Skeletal muscle cell (primary cell): ENCODE measurements at regions not wholly inside any gene's neighbourhood (a gene's known extent, or its start where the extent isn't known, plus 50 kb on each side); places are given as distances from the start of the nearest gene placed in this dataset.

Experiments used
- DNase-seq: peaks from one replicate; pipeline ENCODE4 v3.0.0-alpha.2; 2010; ENCODE audit warnings: low read depth
- H3K4me3 ChIP-seq: 2 replicates; pipeline ENCODE4 v1.5.1; 2011; ENCODE audit warnings: low read depth, mild to moderate bottlenecking, control low read depth, low read length, moderate library complexity

DNA sequence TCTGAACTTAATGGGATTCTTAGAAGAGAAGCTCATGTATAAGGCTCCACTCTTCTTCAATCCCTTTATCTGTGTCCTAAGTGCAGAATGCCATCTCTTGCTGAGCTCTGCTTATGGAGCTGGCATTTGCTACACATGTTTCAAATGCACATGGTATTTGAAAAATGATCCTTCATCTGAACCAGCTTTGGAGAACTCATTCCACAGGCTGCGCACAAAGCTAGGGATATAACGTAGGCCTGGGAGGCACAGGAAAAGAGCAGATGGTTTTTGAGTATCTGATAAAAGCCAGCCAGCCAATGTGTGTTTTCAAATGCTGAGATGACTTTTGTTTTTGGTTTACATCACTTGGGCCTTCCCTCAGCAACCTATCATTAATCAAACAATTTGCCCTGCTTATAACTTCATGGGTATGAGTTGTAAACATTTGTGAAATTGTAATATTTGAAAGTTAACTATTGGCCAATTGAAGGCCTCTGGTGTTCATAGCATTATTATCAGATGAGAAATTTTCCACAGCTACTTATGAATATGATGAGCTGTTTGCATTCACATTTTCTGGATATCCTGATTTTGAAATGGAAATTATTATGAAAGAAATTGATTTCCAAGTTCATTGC, 729.0 kb downstream of the FGF9 start:
- no peak overlapping the region for H3K4me3 ChIP-seq
- DNase-seq = no peak

GRCh38 chr13:22402682-22403081, 731.8 kb downstream of the FGF9 start:
- DNase-seq = no peak
- H3K4me3 ChIP-seq = no peak overlapping the region

DNA sequence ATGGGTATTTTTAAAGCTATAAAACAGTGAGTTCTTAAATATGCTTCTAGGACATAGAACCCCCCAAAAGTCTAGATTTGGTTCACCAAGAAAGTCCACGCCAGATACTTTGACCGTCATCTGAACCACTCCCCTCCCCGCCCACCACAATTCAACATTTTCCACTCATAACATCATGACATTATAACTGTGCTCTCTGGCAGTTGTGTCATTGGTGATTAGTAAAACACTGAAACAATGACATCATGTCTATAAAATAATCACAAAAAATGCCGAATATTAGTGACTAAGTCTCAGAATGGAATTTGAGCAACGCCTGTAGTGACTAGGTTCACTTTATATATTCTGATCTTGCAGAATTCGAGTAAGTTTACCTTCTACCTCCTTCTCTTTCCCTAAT, 732.3 kb downstream of the FGF9 start:
- no peak overlapping the region for H3K4me3 ChIP-seq
- no peak for DNase-seq

DNA sequence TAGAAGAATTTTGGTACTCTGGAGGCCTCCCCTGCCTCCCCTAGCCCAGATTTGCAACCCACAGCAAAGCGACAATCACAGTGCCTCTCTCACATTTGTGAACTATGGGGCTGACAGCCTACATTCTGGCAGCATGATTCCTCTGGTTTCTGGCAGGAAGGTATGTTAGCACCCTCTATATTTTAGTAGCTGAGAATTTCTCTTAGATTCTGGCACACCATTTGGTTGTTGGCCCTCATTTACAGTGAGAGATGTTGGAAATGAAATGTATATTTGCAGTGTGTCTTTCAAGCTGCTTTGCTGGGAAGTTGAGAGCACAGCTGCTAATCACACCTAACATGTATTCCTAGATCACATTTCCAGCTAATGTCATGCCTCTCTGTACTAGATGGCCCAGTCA, 735.0 kb downstream of the FGF9 start:
- no peak overlapping the region for H3K4me3 ChIP-seq
- DNase-seq = no peak

GRCh38 chr13:22412452-22412851, 741.6 kb downstream of the FGF9 start:
- DNase-seq = no peak
- H3K4me3 ChIP-seq = no peak overlapping the region

DNA sequence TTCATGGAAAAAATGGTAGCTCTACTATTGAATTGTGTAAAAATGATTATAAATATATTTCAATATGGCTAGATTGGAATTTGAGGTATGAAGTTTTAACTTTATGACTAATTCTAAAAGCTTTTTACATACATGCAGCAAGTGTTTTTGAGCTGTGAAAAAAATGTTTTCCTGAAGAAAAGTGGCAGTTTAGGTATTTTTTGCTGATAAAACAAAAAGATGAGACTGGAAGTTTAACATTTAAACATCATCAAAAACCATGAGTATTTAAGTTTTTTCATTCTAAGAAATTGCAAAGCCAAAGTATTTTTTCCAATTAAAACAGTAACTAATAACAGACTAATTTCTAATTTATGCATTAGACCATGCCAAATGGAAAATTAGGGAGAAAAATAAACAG, 751.1 kb downstream of the FGF9 start:
- no peak for DNase-seq
- no peak overlapping the region for H3K4me3 ChIP-seq

- no peak for DNase-seq
- H3K4me3 ChIP-seq = no peak overlapping the region
These were observed 751.8 kb downstream of the FGF9 start for GRCh38 chr13:22422712-22423111.

DNA sequence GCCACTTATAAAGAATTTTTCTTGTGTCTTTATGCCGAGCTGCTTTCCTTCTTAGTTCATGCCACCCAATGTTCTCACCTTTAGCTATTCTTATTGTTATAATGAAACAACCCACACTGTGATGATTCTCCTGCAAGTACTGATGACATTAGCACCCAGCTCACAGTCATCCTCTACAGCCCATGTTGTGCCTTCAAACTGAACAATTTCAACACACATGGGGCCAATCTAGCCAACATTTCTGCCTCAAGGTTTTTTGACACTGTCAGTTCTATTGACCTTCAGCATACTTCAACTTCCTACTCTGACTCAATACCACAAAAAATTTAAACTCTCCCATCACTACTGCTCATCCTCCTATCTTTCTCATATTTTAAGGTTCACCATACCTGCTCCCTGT, 752.4 kb downstream of the FGF9 start:
- no peak for DNase-seq
- no peak overlapping the region for H3K4me3 ChIP-seq

- no peak overlapping the region for H3K4me3 ChIP-seq
- DNase-seq = no peak
These were observed 754.2 kb downstream of the FGF9 start for GRCh38 chr13:22425087-22425486.

DNA sequence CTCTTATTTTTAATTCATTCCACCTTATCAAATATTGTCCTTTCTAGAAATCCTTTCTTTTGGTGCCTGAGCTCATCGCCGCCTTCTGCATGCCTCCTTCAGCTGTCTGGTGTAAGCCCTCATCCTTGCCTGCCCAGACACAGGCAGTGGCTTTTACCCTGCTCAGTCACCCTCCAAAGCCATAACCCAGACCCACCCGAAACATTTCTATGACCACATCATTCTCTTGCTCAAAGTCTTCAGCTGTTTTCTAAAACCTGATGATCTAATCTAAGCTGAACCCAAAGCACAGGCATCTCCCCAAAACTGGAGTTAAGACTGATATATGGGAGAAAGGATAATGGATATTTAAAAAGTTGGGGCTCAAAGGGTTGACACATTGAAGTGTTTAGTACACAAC, 753.7 kb upstream of the SGCG start:
- no peak overlapping the region for H3K4me3 ChIP-seq
- DNase-seq = peak; percentile 3

GRCh38 chr13:22427783-22428182, 753.0 kb upstream of the SGCG start:
- no peak for DNase-seq
- H3K4me3 ChIP-seq = no peak overlapping the region

DNA sequence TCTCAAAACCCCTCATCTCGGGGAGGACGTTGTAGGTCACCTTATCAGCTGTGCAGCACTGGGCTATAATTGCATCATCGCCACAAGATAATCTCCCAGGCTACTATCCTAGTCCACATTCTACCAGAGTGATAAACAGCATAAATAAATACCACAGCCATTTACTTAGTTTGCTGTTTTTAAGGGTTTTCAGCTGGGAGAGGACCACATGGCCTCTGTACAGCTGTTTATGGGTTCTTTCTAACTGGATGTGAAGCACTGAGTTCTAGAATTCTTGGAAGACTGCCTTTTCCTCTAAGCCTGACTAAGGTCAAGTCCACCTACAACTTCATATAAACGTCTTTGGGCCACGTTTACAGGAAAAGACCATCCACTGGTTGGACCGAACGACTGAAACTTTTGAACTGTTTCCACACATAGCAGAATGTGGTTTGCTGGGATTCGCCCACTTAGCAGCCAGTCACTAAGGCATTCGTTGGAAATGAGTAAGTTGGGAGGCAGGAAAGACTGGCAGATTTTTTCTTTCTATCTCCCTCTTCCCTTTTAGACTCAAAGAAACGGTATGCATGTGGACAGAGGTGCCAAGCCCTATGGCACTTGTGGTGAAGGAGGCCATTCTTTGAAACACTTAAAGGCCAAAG, 752.5 kb upstream of the SGCG start:
- DNase-seq = no peak
- no peak overlapping the region for H3K4me3 ChIP-seq

GRCh38 chr13:22432690-22433089, 748.1 kb upstream of the SGCG start:
- no peak overlapping the region for H3K4me3 ChIP-seq
- DNase-seq = no peak

GRCh38 chr13:22447132-22447886, 733.5 kb upstream of the SGCG start:
- DNase-seq = no peak
- no peak overlapping the region for H3K4me3 ChIP-seq

GRCh38 chr13:22449251-22449650, 731.5 kb upstream of the SGCG start:
- H3K4me3 ChIP-seq = no peak overlapping the region
- no peak for DNase-seq

- H3K4me3 ChIP-seq = no peak overlapping the region
- DNase-seq = peak; percentile 60
These were observed 729.4 kb upstream of the SGCG start for GRCh38 chr13:22451327-22451741.

GRCh38 chr13:22454586-22454985, 726.2 kb upstream of the SGCG start:
- no peak for DNase-seq
- no peak overlapping the region for H3K4me3 ChIP-seq

- no peak for DNase-seq
These were observed 725.7 kb upstream of the SGCG start for GRCh38 chr13:22455036-22455435.

DNA sequence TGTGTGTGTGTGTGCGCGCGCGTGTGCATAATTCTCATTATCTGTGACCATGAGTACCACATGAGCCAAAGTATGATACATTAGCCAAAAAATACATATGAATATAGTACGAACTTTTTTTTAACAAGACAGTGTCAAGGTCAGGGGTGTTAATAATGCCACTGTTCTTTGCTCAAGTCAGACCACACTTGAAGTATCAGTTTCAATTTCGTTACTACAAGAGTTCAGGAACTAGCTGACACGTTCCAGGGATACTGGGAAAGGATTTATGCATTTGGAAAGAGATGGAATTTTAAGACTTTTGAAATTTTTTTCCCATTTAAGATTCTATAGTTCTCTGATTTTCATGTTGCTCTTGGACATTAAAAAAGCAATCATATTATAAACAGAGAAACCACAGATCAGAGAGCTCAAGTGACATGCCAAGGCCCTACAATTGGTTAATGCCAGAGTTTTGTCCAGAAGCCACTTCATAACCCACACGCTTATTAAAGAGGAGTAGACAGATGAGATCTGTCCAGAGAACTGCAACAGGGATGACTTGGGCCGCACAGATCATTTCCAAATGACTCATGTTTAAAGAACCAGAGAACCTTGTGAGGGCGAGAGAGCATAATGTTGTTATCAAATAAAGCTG, 718.8 kb upstream of the SGCG start:
- no peak overlapping the region for H3K4me3 ChIP-seq
- DNase-seq = no peak

More at GRCh38 chr13:22455036-22455435, 725.7 kb upstream of the SGCG start:
- no peak overlapping the region for H3K4me3 ChIP-seq

- no peak overlapping the region for H3K4me3 ChIP-seq
- no peak for DNase-seq
These were observed 717.7 kb upstream of the SGCG start for GRCh38 chr13:22463089-22463488.
